H9 (cell line): ENCODE measurements at regions not wholly inside any gene's neighbourhood (a gene's known extent, or its start where the extent isn't known, plus 50 kb on each side); places are given as distances from the start of the nearest gene placed in this dataset.

Experiments
- DNase-seq: peaks from one replicate; pipeline ENCODE4 v3.0.0-alpha.2; 2017
- H2AFZ ChIP-seq: one replicate; pipeline ENCODE4 v1.6.1; 2013; ENCODE audit warnings: mild to moderate bottlenecking, low read length, control low read depth, moderate library complexity
- H2AK5ac ChIP-seq: 2 replicates; pipeline ENCODE4 v1.6.1; 2013; ENCODE audit warnings: low read length, control low read depth, mixed read lengths; ENCODE audit not compliant: insufficient read length
- H2BK120ac ChIP-seq: one replicate; pipeline ENCODE4 v1.6.1; 2013; ENCODE audit warnings: low read depth, mild to moderate bottlenecking, low read length, control low read depth, inconsistent platforms; ENCODE audit not compliant: poor library complexity, severe bottlenecking
- H2BK12ac ChIP-seq: 2 replicates; pipeline ENCODE4 v1.6.1; 2013; ENCODE audit warnings: low read length, control low read depth, mixed read lengths, low read depth; ENCODE audit not compliant: insufficient read length
- H2BK15ac ChIP-seq: 2 replicates; pipeline ENCODE4 v1.6.1; 2013; ENCODE audit warnings: low read depth, low read length, control low read depth
- H2BK20ac ChIP-seq: one replicate; pipeline ENCODE4 v1.6.1; 2013; ENCODE audit warnings: low read depth, mild to moderate bottlenecking, low read length, control low read depth, inconsistent platforms; ENCODE audit not compliant: poor library complexity, severe bottlenecking
- H2BK5ac ChIP-seq: 2 replicates; pipeline ENCODE4 v1.6.1; 2013; ENCODE audit warnings: low read length, control low read depth, mixed read lengths; ENCODE audit not compliant: insufficient read length
- H3K14ac ChIP-seq: 2 replicates; pipeline ENCODE4 v1.6.1; 2013; ENCODE audit warnings: low read length, control low read depth; ENCODE audit not compliant: insufficient read depth
- H3K18ac ChIP-seq: 2 replicates; pipeline ENCODE4 v1.6.1; 2013; ENCODE audit warnings: low read depth, mild to moderate bottlenecking, mixed read lengths, low read length, control low read depth; ENCODE audit not compliant: insufficient read length
- H3K23ac ChIP-seq: 2 replicates; pipeline ENCODE4 v1.6.1; 2013; ENCODE audit warnings: low read length, control low read depth, mixed read lengths, low read depth; ENCODE audit not compliant: insufficient read length
- H3K23me2 ChIP-seq: 2 replicates; pipeline ENCODE4 v1.6.1; 2013; ENCODE audit warnings: low read depth, mild to moderate bottlenecking, mixed read lengths, low read length, control low read depth; ENCODE audit not compliant: insufficient read length, poor library complexity, severe bottlenecking
- H3K27ac ChIP-seq: 2 replicates; pipeline ENCODE4 v1.5.1; 2013; ENCODE audit warnings: low read length, control low read depth, mixed read lengths, low read depth; ENCODE audit not compliant: insufficient read length
- H3K27me3 ChIP-seq: 2 replicates; pipeline ENCODE4 v1.6.1; 2013; ENCODE audit warnings: low read length, control low read depth, inconsistent platforms; ENCODE audit not compliant: insufficient read depth
- H3K4ac ChIP-seq: 2 replicates; pipeline ENCODE4 v1.6.1; 2013; ENCODE audit warnings: low read depth, mild to moderate bottlenecking, control low read depth, inconsistent platforms, low read length, moderate library complexity
- H3K4me1 ChIP-seq: 2 replicates; pipeline ENCODE4 v1.6.1; 2013; ENCODE audit warnings: low read length, control low read depth, inconsistent platforms; ENCODE audit not compliant: insufficient read depth
- H3K4me2 ChIP-seq: 2 replicates; pipeline ENCODE4 v1.6.1; 2013; ENCODE audit warnings: low read length, control low read depth, mixed read lengths; ENCODE audit not compliant: insufficient read length, insufficient read depth
- H3K56ac ChIP-seq: 2 replicates; pipeline ENCODE4 v1.6.1; 2013; ENCODE audit warnings: low read depth, mild to moderate bottlenecking, mixed read lengths, low read length, control low read depth; ENCODE audit not compliant: insufficient read length
- H3K79me1 ChIP-seq: 2 replicates; pipeline ENCODE4 v1.6.1; 2013; ENCODE audit warnings: low read depth, mild to moderate bottlenecking, moderate library complexity, low read length, control low read depth, inconsistent platforms; ENCODE audit not compliant: insufficient read depth, poor library complexity, severe bottlenecking
- H3K79me2 ChIP-seq: 2 replicates; pipeline ENCODE4 v1.6.1; 2013; ENCODE audit warnings: low read length, control low read depth, inconsistent platforms; ENCODE audit not compliant: insufficient read depth
- H3K9ac ChIP-seq: 2 replicates; pipeline ENCODE4 v1.6.1; 2013; ENCODE audit warnings: low read length, control low read depth, mixed read lengths; ENCODE audit not compliant: insufficient read length; ENCODE audit errors: extremely low read depth
- H3K9me3 ChIP-seq: one replicate; pipeline ENCODE4 v1.6.1; 2013; ENCODE audit warnings: low read depth, low read length, inconsistent platforms; ENCODE audit not compliant: control insufficient read depth
- H3T11ph ChIP-seq: one replicate; pipeline ENCODE4 v1.6.1; 2013; ENCODE audit warnings: mild to moderate bottlenecking, low read length, control low read depth, inconsistent platforms
- H4K20me1 ChIP-seq: one replicate; pipeline ENCODE4 v1.6.1; 2013; ENCODE audit not compliant: control insufficient read depth, insufficient read length, insufficient read depth
- H4K5ac ChIP-seq: 2 replicates; pipeline ENCODE4 v1.6.1; 2013; ENCODE audit warnings: low read depth, mild to moderate bottlenecking, mixed read lengths, low read length, control low read depth; ENCODE audit not compliant: insufficient read length
- H4K8ac ChIP-seq: replicated peaks from 2 replicates; pipeline ENCODE4 v1.6.1; 2013; ENCODE audit warnings: low read length, control low read depth, mixed read lengths, low read depth; ENCODE audit not compliant: insufficient read length
- H4K91ac ChIP-seq: 2 replicates; pipeline ENCODE4 v1.6.1; 2013; ENCODE audit warnings: low read depth, mild to moderate bottlenecking, moderate library complexity, mixed read lengths, low read length, control low read depth; ENCODE audit not compliant: insufficient read length
- H3K27ac Mint-ChIP-seq, 3 experiments: 2 replicates in 2 of 3; 3 replicates in 1 of 3; pipeline ENCODE4 v1.8.0; 2020 to 2021; ENCODE audit warnings: mixed read lengths in 3 of 3, mild to moderate bottlenecking in 1 of 3, moderate library complexity in 1 of 3
- H3K27me3 Mint-ChIP-seq: 2 replicates; pipeline ENCODE4 v1.8.0; 2021; ENCODE audit warnings: low read depth, mild to moderate bottlenecking, moderate library complexity, mixed read lengths
- H3K36me3 Mint-ChIP-seq, 3 experiments: 2 replicates in 2 of 3; 3 replicates in 1 of 3; pipeline ENCODE4 v1.8.0; 2020 to 2021; ENCODE audit warnings: low read depth in 3 of 3, mixed read lengths in 3 of 3; ENCODE audit not compliant: insufficient read depth in 1 of 3
- H3K4me1 Mint-ChIP-seq, 2 experiments: 2 replicates each; pipeline ENCODE4 v1.8.0; 2020; ENCODE audit warnings: mixed read lengths in 2 of 2
- H3K4me3 Mint-ChIP-seq, 2 experiments: 2 replicates in 1 of 2; 3 replicates in 1 of 2; pipeline ENCODE4 v1.8.0; 2020 to 2021; ENCODE audit warnings: mild to moderate bottlenecking in 2 of 2, mixed read lengths in 2 of 2, moderate library complexity in 1 of 2
- H3K9me3 Mint-ChIP-seq, 2 experiments: 2 replicates in 1 of 2; 3 replicates in 1 of 2; pipeline ENCODE4 v1.8.0; 2020; ENCODE audit warnings: mild to moderate bottlenecking in 2 of 2, mixed read lengths in 2 of 2, moderate library complexity in 1 of 2
- CTCF ChIP-seq: fragments of 200-600 bp; sonication (generic); conservative IDR thresholded peaks from 3 replicates; pipeline ENCODE4 v1.8.0; 2021; ENCODE audit warnings: antibody characterized with exemption, mild to moderate bottlenecking
- WGBS: extraction: QIAGEN DNeasy Blood & Tissue Kit; methylation state at CpG from one replicate; pipeline ENCODE4 v1.1.7; 2013; ENCODE audit warnings: missing lambda C conversion rate, low lambda C conversion rate, mixed read lengths; ENCODE audit not compliant: insufficient read length; ENCODE audit errors: extremely low coverage; 5-methylcytosine and 5-hydroxymethylcytosine counted together

GRCh38 chr12:13580206-13580605 lies 383.7 kb downstream of the EMP1 start:
- no peak overlapping the region for H3K27ac Mint-ChIP-seq
- no peaks in the 10 kb centered on the region; the same call in 1 of the 2 replicates for H3K4me1 ChIP-seq

More at GRCh38 chr12:13580206-13580605, 383.7 kb downstream of the EMP1 start:
- Mint-ChIP-seq H3K4me3 (no peak overlapping the region), H3K4me1 (peaks cover 18 to 19% of the 10 kb centered on the region in 2 experiments), H3K36me3 (no peaks in the 10 kb centered on the region), H3K27me3 (no peaks in the 10 kb centered on the region), H3K9me3 (no peaks in the 10 kb centered on the region)
- Histone ChIP-seq H2BK15ac (no peak overlapping the region), H3K4ac (no peak overlapping the region), H3K4me2 (no peak overlapping the region), H2BK12ac (no peak overlapping the region), H3K9ac (no peak overlapping the region), H3K14ac (no peak overlapping the region), H4K20me1 (no peaks in the 10 kb centered on the region), H2BK20ac (no peak overlapping the region), H2AK5ac (no peak overlapping the region), H3K23me2 (no peaks in the 10 kb centered on the region), H3T11ph (no peak overlapping the region), H3K9me3 (no peaks in the 10 kb centered on the region), H4K91ac (no peak overlapping the region), H2BK120ac (no peak overlapping the region), H3K23ac (no peak overlapping the region), H3K27me3 (no peaks in the 10 kb centered on the region), H4K8ac (no peak overlapping the region), H2BK5ac (no peak overlapping the region), H3K27ac (no peak overlapping the region), H4K5ac (no peak overlapping the region), H3K79me1 (no peaks in the 10 kb centered on the region), H3K79me2 (no peaks in the 10 kb centered on the region), H3K18ac (no peak overlapping the region), H3K56ac (no peak overlapping the region), H2AFZ (no peak overlapping the region)
- no peak for TF ChIP-seq CTCF
- no CpG with 5 or more reads among the region's 1 CpG for WGBS
- no peak for DNase-seq
